NCI-H748 treated with DMSO at 0.1 percent for 48 hours (cell line): ENCODE measurements at regions not wholly inside any gene's neighbourhood (a gene's known extent, or its start where the extent isn't known, plus 50 kb on each side); places are given as distances from the start of the nearest gene placed in this dataset.
A peak's percentile ranks its signal among the peaks of the same experiment; 100 is the strongest.

ENCODE experiments used
- DNase-seq: peaks from one replicate; lab custom pipeline; 2025; lab: John Stamatoyannopoulos, UW

- no peak for DNase-seq
Measured at GRCh38 chr3:124246376-124246775, 254.5 kb upstream of the ROPN1 start.

GRCh38 chr3:124246949-124247348 is 255.0 kb upstream of the ROPN1 start:
- DNase-seq: peak; percentile 4

- no peak for DNase-seq
Measured at GRCh38 chr3:124248471-124249028, 256.6 kb upstream of the ROPN1 start.

- DNase-seq: no peak
Measured at GRCh38 chr3:124249038-124249437, 257.1 kb upstream of the ROPN1 start.

GRCh38 chr3:124250053-124250452 is 258.1 kb upstream of the ROPN1 start:
- DNase-seq: no peak

- DNase-seq: peak; percentile 5
Measured at GRCh38 chr3:124256156-124256555, 264.2 kb upstream of the ROPN1 start.

- DNase-seq: no peak
Measured at GRCh38 chr3:124256599-124256998, 264.7 kb upstream of the ROPN1 start.

- no peak for DNase-seq
Measured at GRCh38 chr3:124257336-124257864, 265.5 kb upstream of the ROPN1 start.

- DNase-seq: no peak
Measured at GRCh38 chr3:124258057-124258500, 266.2 kb upstream of the ROPN1 start.

- DNase-seq: no peak
Measured at GRCh38 chr3:124260206-124260915, 268.4 kb upstream of the ROPN1 start.

- no peak for DNase-seq
Measured at GRCh38 chr3:124261306-124261705, 269.4 kb upstream of the ROPN1 start.

GRCh38 chr3:124263168-124263567 is 271.2 kb upstream of the ROPN1 start:
- no peak for DNase-seq

GRCh38 chr3:124264346-124264745 is 272.4 kb upstream of the ROPN1 start:
- DNase-seq: no peak

GRCh38 chr3:124266487-124266886 is 274.6 kb upstream of the ROPN1 start:
- peak; percentile 94 for DNase-seq

GRCh38 chr3:124267406-124267805 is 275.5 kb upstream of the ROPN1 start:
- no peak for DNase-seq

- no peak for DNase-seq
Measured at GRCh38 chr3:124268355-124268754, 276.4 kb upstream of the ROPN1 start.

- DNase-seq: no peak
Measured at GRCh38 chr3:124269619-124270018, 277.7 kb upstream of the ROPN1 start.

- no peak for DNase-seq
Measured at GRCh38 chr3:124272605-124273151, 280.8 kb upstream of the ROPN1 start.

- no peak for DNase-seq
Measured at GRCh38 chr3:124273651-124274050, 281.7 kb upstream of the ROPN1 start.

GRCh38 chr3:124274051-124274450 is 282.1 kb upstream of the ROPN1 start:
- DNase-seq: no peak

GRCh38 chr3:124275412-124275811 is 283.5 kb upstream of the ROPN1 start:
- DNase-seq: no peak

GRCh38 chr3:124276133-124276532 is 284.2 kb upstream of the ROPN1 start:
- DNase-seq: no peak

GRCh38 chr3:124276539-124277143 is 284.7 kb upstream of the ROPN1 start:
- no peak for DNase-seq
